ENCODE measurements at regions not wholly inside any gene's neighbourhood (a gene's known extent, or its start where the extent isn't known, plus 50 kb on each side); places are given as distances from the start of the nearest gene placed in this dataset.
"Not testable (repeated sequence)": the region's sequence is repeated elsewhere in the genome, so short reads cannot be mapped to it uniquely, and the experiment has no call there.

DNA sequence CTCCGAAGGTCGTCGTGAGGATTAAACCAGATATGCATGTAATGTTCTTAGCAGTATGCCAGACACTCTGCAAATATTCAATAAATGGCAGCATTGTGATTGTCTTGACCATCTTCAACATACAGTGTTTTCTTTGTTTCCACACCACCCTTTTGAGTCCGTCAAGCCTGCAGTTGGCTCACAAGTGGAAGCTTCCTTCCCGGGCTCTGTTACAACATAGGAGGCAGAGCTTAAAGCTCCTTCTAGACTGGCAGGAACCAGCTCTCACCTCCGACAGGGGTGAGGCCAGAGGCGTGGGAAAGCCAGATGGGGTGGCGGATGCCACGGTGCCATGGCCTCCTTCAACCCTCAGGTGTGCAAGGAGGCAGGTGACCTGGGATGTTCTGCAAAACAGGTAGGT is 138.3 kb downstream of the FOXL1 start:
- DNase-seq (ENCODE audit: low spot score) = no peak

GRCh38 chr16:86718118-86718517 is 139.8 kb downstream of the FOXL1 start:
- DNase-seq (ENCODE audit: low spot score) = no peak

DNA sequence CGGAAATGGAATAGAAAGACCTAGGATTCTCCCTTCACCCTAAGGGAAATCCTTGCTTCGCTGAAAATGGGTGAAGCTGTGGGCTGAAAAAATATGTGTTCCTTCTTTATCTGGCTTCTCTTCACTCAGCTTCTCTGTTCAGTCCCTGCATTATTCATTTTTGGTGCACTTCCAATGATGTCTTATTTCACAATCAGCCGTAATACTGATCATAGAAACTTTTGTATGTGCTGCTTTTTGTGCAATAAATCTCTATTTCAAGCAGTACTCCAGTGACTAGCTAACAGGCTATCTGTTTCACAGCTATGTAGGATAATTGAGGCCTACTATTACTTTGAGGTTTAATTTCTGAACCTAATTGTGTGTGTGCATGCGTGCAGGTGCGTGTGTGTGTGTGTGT is 144.6 kb downstream of the FOXL1 start:
- DNase-seq (ENCODE audit: low spot score) = no peak

DNA sequence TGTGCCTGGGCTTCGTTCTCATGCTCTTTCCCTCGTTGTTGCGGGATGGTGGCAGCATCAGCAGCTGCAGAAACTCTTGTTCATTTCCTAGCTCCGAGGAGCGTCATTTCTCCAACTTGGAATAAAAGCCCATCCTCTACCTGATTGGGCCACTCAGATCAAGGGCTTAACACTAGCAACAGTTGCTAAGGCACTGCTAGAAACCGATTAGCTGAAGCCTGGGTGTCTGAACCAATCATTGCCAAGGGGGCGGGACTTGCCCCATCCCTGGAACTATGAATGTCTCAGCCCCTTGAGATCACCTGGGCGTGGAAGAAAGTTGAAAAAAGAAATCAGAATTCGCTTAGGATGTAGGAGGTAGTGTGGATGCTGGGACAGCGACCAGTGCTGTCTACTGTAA is 145.3 kb downstream of the FOXL1 start:
- DNase-seq (ENCODE audit: low spot score) = no peak

GRCh38 chr16:86725401-86725800 is 147.1 kb downstream of the FOXL1 start:
- no peak for DNase-seq (ENCODE audit: low spot score)

DNA sequence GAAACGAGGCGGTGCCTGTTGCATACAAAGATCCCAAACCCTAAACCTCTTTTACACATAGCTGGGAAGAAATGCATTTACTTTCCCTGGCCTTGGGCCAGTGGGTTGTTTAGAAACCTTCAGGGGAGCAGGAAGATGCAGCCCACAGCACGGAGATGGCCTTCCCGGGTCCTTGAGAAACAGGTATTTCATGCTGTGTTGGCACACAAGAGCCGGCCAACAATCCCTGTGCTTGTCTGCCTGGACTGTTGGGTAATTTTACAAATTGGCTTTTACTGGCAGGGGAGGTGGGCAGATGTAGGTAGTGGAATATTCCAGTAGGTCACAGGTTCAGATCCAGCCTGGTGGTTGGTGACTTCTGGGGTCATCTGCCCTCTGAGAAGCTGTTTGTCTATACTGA is 148.0 kb downstream of the FOXL1 start:
- DNase-seq (ENCODE audit: low spot score) = no peak

DNA sequence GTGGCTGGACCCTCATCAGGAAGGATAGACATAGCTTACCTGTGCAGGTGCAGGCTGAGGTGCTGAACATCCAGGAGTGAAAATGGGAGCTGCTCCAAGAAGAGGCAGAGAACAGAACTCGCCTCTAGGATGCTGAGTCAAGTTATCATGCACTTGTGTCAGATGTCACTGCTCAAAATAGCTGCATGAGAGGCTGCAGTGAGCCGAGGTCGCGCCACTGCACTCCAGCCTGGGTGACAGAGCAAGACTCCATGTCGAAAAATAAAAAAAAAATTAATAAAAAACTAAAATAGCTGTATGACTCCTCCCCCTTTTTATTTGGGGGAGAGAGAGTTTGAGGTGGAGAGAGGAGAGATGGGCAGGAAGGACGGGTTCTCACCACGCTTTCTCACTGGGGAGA is 148.8 kb downstream of the FOXL1 start:
- no peak for DNase-seq (ENCODE audit: low spot score)

DNA sequence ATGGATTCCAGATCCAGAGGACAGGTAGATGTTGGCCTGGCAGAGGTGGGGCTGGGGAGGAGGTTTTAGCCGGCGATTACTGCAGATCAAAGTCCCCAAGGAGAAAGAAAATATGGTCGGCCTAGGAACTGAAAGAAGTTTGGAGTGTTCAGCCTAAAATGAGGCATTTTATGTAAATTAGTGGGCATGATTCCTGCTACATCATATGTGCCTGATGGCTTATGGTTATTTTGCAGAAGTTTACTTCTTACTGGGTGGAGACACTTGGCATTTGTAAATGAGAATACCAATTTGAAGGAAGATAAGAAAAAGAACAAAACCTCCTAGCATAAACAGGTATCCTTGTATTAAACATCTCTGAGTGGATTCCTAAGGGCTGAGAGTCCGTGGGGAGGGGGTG is 149.3 kb downstream of the FOXL1 start:
- no peak for DNase-seq (ENCODE audit: low spot score)

GRCh38 chr16:86729686-86730085 is 151.3 kb downstream of the FOXL1 start:
- no peak for DNase-seq (ENCODE audit: low spot score)

- DNase-seq (ENCODE audit: low spot score) = no peak
Observed at GRCh38 chr16:86730086-86730485, 151.7 kb downstream of the FOXL1 start.

GRCh38 chr16:86730597-86730996 is 152.2 kb downstream of the FOXL1 start:
- DNase-seq (ENCODE audit: low spot score) = no peak

GRCh38 chr16:86732621-86733295 is 154.4 kb downstream of the FOXL1 start:
- no peak for DNase-seq (ENCODE audit: low spot score)

GRCh38 chr16:86733546-86734254 is 155.4 kb downstream of the FOXL1 start:
- DNase-seq (ENCODE audit: low spot score) = no peak

DNA sequence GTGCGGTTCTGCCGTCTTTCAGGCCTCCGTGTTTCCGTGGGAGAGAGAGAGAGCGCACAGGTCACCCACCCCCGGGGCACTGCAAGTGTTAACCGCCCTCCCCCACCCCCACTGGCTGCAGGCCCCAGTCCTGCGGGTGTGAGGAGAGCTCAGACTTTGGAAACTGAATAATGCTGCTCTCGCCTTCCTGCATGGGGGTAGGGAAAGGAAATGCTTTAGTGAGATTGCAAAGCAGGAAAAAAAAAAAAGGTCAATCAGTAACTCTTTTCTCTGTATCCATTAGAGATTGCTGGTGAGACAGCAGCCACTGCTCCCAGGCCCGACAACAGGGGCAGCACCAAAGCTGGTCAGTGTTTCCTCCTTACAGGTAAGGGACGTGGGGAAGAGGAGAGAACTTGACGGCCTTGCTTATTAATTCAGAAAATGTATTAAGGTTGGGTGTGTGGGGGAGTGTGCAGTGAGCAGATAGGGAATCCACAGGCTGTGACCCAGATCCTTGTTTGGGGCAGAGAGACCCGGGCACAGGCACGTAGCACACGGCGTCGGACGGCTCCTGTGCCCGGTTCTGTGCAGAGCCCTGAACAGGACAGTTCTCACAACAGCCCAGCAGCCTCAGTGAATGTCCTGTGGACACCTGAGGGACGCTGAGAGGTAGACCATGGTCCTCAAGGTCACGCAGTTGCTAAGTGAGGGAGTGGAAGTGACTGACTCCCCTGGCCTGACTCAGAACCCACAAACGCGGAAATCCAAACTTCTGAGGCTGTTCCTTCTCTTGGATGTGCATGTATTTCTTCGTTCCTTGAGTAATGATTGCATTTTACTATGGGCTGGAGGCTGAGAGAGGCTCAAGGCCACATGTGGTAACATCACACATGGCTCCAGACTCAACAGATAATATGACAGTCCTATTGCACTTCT is 156.5 kb downstream of the FOXL1 start:
- DNase-seq (ENCODE audit: low spot score) = no peak

- no peak for DNase-seq (ENCODE audit: low spot score)
Observed at GRCh38 chr16:86735727-86736126, 157.4 kb downstream of the FOXL1 start.

DNA sequence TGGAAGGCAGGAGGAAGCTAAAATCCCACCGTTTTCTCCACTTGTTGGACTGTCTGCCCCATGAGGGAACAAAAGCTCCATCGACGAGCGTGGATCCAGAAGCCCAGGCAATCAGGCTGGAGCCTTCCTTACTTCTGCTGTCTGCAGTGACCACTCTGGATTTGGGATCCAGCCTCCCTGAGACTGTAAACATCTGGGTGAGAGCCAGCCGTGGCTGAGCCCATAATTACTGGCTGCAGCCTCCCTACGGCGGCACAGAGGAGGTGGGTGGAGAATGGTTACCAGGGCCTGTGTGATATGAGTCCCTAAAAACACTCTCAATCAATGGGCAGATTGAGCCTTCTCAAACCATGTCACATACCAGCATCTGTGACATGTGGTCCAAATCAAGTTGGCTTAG is 158.2 kb downstream of the FOXL1 start:
- no peak for DNase-seq (ENCODE audit: low spot score)

- no peak for DNase-seq (ENCODE audit: low spot score)
Observed at GRCh38 chr16:86737083-86737482, 158.7 kb downstream of the FOXL1 start.

- DNase-seq (ENCODE audit: low spot score) = not testable (repeated sequence)
Observed at GRCh38 chr16:86738322-86738721, 160.0 kb downstream of the FOXL1 start.

- no peak for DNase-seq (ENCODE audit: low spot score)
Observed at GRCh38 chr16:86739178-86739577, 160.8 kb downstream of the FOXL1 start.

DNA sequence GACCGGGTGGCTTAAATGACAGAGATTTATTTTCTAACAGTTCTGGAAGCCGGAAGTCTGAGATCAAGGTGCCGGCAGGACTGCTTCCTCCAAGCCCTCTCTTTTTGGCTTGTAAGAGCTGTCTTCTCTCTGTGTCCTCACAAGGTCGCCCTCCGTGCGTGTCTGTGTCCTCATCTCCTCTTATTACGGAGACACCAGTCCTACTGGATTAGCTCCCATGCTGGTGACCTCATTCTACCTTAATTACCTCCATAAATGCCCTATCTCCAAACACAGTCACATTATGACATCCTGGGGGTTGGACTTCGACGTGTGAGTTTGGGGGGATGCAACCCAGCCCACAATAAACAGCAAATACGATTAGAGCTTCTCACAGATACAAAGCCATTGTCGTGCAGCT is 161.5 kb downstream of the FOXL1 start:
- DNase-seq (ENCODE audit: low spot score) = no peak

DNA sequence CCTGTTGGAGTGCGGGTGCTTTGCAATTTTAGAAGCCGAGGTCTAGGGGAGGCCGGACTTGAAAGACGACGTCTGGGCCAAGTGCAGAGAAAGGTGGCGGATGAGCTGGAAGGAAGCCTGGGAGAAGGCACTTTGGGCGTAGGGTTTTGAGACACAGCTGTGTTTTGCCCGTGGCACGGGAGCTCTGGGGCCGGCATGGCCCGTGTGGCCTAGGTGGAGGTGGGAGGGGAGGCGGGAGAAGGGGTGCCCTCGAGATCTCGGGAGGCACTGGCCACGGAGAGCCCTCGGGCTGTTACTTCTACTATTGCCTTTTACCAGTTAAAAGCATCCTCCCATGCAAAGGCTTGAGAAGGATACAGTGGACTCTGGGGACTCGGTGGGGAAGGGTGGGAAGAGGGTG is 161.9 kb downstream of the FOXL1 start:
- no peak for DNase-seq (ENCODE audit: low spot score)

- no peak for DNase-seq (ENCODE audit: low spot score)
Observed at GRCh38 chr16:86740906-86741799, 162.8 kb downstream of the FOXL1 start.
